ENCODE measurements at regions not wholly inside any gene's neighbourhood (a gene's known extent, or its start where the extent isn't known, plus 50 kb on each side); places are given as distances from the start of the nearest gene placed in this dataset.
"Not testable (repeated sequence)": the region's sequence is repeated elsewhere in the genome, so short reads cannot be mapped to it uniquely, and the experiment has no call there.

GRCh38 chr9:129301941-129302340 lies 123.9 kb upstream of the IER5L start:
- Histone ChIP-seq H3K9me3 (ENCODE audit: control insufficient read depth, insufficient read depth, low read depth, low read length) (no peaks in the 10 kb centered on the region), H3K4me1 (ENCODE audit: control insufficient read depth, insufficient read depth, low read length) (no peaks in the 10 kb centered on the region), H3K27ac (ENCODE audit: extremely low read depth, low read depth, low read length) (no peak overlapping the region), H3K36me3 (ENCODE audit: control insufficient read depth in 2 of 2, insufficient read depth in 1 of 2, low read length in 2 of 2) (no peaks in the 10 kb centered on the region), H3K4me3 (ENCODE audit: low read depth, low read length) (no peak overlapping the region)
- TF ChIP-seq TRIM28 (IDR thresholded peaks at IDR 0.05; ENCODE audit: borderline replicate concordance, low read length) = no peak
- TF ChIP-seq, protein P1, sequence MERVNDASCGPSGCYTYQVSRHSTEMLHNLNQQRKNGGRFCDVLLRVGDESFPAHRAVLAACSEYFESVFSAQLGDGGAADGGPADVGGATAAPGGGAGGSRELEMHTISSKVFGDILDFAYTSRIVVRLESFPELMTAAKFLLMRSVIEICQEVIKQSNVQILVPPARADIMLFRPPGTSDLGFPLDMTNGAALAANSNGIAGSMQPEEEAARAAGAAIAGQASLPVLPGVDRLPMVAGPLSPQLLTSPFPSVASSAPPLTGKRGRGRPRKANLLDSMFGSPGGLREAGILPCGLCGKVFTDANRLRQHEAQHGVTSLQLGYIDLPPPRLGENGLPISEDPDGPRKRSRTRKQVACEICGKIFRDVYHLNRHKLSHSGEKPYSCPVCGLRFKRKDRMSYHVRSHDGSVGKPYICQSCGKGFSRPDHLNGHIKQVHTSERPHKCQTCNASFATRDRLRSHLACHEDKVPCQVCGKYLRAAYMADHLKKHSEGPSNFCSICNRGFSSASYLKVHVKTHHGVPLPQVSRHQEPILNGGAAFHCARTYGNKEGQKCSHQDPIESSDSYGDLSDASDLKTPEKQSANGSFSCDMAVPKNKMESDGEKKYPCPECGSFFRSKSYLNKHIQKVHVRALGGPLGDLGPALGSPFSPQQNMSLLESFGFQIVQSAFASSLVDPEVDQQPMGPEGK (tag by site-specific recombination; IDR thresholded peaks at IDR 0.05) = no peak
- TF ChIP-seq ZNF843 (tag by site-specific recombination; IDR thresholded peaks at IDR 0.05) = no peak
- TF ChIP-seq, protein P2, sequence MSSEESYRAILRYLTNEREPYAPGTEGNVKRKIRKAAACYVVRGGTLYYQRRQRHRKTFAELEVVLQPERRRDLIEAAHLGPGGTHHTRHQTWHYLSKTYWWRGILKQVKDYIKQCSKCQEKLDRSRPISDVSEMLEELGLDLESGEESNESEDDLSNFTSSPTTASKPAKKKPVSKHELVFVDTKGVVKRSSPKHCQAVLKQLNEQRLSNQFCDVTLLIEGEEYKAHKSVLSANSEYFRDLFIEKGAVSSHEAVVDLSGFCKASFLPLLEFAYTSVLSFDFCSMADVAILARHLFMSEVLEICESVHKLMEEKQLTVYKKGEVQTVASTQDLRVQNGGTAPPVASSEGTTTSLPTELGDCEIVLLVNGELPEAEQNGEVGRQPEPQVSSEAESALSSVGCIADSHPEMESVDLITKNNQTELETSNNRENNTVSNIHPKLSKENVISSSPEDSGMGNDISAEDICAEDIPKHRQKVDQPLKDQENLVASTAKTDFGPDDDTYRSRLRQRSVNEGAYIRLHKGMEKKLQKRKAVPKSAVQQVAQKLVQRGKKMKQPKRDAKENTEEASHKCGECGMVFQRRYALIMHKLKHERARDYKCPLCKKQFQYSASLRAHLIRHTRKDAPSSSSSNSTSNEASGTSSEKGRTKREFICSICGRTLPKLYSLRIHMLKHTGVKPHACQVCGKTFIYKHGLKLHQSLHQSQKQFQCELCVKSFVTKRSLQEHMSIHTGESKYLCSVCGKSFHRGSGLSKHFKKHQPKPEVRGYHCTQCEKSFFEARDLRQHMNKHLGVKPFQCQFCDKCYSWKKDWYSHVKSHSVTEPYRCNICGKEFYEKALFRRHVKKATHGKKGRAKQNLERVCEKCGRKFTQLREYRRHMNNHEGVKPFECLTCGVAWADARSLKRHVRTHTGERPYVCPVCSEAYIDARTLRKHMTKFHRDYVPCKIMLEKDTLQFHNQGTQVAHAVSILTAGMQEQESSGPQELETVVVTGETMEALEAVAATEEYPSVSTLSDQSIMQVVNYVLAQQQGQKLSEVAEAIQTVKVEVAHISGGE (tag by site-specific recombination; conservative IDR thresholded peaks at IDR 0.05; ENCODE audit: low read depth) = no peak
- peak; percentile 33; the same call in 1 of the 2 replicates for TF ChIP-seq ZNF549 (tag by site-specific recombination; IDR thresholded peaks at IDR 0.05)
- TF ChIP-seq ZNF2 (tag by site-specific recombination; IDR thresholded peaks at IDR 0.05) = no peak
- TF ChIP-seq, protein P3, sequence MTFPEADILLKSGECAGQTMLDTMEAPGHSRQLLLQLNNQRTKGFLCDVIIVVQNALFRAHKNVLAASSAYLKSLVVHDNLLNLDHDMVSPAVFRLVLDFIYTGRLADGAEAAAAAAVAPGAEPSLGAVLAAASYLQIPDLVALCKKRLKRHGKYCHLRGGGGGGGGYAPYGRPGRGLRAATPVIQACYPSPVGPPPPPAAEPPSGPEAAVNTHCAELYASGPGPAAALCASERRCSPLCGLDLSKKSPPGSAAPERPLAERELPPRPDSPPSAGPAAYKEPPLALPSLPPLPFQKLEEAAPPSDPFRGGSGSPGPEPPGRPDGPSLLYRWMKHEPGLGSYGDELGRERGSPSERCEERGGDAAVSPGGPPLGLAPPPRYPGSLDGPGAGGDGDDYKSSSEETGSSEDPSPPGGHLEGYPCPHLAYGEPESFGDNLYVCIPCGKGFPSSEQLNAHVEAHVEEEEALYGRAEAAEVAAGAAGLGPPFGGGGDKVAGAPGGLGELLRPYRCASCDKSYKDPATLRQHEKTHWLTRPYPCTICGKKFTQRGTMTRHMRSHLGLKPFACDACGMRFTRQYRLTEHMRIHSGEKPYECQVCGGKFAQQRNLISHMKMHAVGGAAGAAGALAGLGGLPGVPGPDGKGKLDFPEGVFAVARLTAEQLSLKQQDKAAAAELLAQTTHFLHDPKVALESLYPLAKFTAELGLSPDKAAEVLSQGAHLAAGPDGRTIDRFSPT (tag by site-specific recombination; IDR thresholded peaks at IDR 0.05) = no peak
- no peak for TF ChIP-seq ZNF121 (tag by site-specific recombination; IDR thresholded peaks at IDR 0.05)
- no peak for TF ChIP-seq ZNF175 (tag by site-specific recombination; IDR thresholded peaks at IDR 0.05)
- TF ChIP-seq SETDB1 (IDR thresholded peaks at IDR 0.05; ENCODE audit: insufficient read length, low read length) = peak; percentile 89
- TF ChIP-seq ZNF350 (tag by site-specific recombination; IDR thresholded peaks at IDR 0.05) = no peak
- TF ChIP-seq ZNF324 (tag by site-specific recombination; IDR thresholded peaks at IDR 0.05) = no peak
- no peak for TF ChIP-seq ZNF140 (tag by site-specific recombination; IDR thresholded peaks at IDR 0.05)
- no peak for TF ChIP-seq ZNF433 (tag by site-specific recombination; IDR thresholded peaks at IDR 0.05; ENCODE audit: low read depth)
- ChIA-PET CTCF (no interaction called here), POLR2A (interaction anchor here (0.7 kb wide), 1 partner anchor 466 kb away, joined by 5 read pairs; no protein-coding TSS in a partner anchor)

DNA sequence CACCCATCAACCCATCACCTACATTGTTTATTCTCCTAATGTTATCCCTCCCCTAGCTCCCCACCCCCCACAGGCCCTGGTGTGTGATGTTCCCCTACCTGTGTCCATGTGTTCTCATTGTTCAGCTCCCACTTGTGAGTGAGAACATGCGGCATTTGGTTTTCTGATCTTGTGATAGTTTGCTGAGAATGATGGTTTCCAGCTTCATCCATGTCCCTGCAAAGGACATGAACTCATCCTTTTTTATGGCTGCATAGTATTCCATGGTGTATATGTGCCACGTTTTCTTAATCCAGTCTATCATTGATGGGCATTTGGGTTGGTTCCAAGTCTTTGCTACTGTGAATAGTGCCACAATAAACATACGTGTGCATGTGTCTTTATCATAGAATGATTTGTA lies 118.1 kb upstream of the IER5L start:
- H3K36me3 ChIP-seq (ENCODE audit: control insufficient read depth in 2 of 2, insufficient read depth in 1 of 2, low read length in 2 of 2); H3K4me3 ChIP-seq (ENCODE audit: low read depth, low read length); CTCF ChIA-PET; H3K27ac ChIP-seq (ENCODE audit: extremely low read depth, low read depth, low read length); H3K4me1 ChIP-seq (ENCODE audit: control insufficient read depth, insufficient read depth, low read length); POLR2A ChIA-PET; H3K9me3 ChIP-seq (ENCODE audit: control insufficient read depth, insufficient read depth, low read depth, low read length): not testable (repeated sequence)
- peak; percentile 90 for TF ChIP-seq ZNF146 (tag by site-specific recombination; IDR thresholded peaks at IDR 0.05)

DNA sequence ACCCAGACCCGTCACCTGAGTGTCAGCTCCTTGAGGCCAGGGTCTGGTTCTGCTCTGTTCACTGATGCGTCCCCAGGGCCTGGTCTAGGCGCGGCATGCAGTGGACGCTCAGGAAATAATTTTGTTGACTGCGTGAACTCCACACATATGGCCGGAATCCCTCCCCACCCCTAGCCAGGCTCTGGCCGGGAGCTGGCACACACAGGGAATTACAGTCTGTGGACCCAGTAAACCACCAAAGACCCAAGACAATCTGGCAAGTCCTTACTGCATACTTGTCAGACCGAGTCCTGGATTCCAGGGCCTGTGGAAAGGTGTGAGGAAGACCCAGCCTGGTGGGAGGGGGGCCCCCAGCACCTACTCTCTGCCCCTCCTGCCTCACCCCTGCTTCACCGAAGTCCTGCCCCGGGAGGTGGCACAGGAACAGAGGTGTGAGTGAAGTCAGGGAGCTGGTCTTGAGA lies 113.0 kb upstream of the IER5L start:
- POLR2A ChIA-PET = interaction anchor here (0.9 kb wide), 1 partner anchor 14 kb away, joined by 3 read pairs; no protein-coding TSS in a partner anchor
- Histone ChIP-seq H3K27ac (ENCODE audit: extremely low read depth, low read depth, low read length) (no peak overlapping the region), H3K4me1 (ENCODE audit: control insufficient read depth, insufficient read depth, low read length) (no peaks in the 10 kb centered on the region), H3K4me3 (ENCODE audit: low read depth, low read length) (no peak overlapping the region), H3K36me3 (ENCODE audit: control insufficient read depth in 2 of 2, insufficient read depth in 1 of 2, low read length in 2 of 2) (no peaks in the 10 kb centered on the region), H3K9me3 (ENCODE audit: control insufficient read depth, insufficient read depth, low read depth, low read length) (no peaks in the 10 kb centered on the region)
- CTCF ChIA-PET = no interaction called here
- no peak for TF ChIP-seq ZNF335 (tag by site-specific recombination; conservative IDR thresholded peaks at IDR 0.05)
- no peak for TF ChIP-seq ZBTB8A (tag by site-specific recombination; IDR thresholded peaks at IDR 0.05)
